ENCODE measurements at regions not wholly inside any gene's neighbourhood (a gene's known extent, or its start where the extent isn't known, plus 50 kb on each side); places are given as distances from the start of the nearest gene placed in this dataset.

GRCh38 chr18:39319141-39319540, 1753.5 kb upstream of the CELF4 start:
- ATAC-seq (no peak), DNase-seq (no peak)
- Histone ChIP-seq H3K27me3 (no peaks in the 10 kb centered on the region), H3K9me3 (no peaks in the 10 kb centered on the region), H3K36me3 (no peaks in the 10 kb centered on the region), H3K4me3 (no peak overlapping the region), H3K4me1 (peaks cover 0 to under 1% (median 0%) of the 10 kb centered on the region in 4 donors), H3K27ac (no peak overlapping the region)
- intact Hi-C loops (cut with DNase I) = no loop called here
- TF ChIP-seq CTCF (IDR thresholded peaks at IDR 0.05) (no peak), POLR2A (IDR thresholded peaks at IDR 0.05) (no peak)

- Histone ChIP-seq H3K36me3 (no peaks in the 10 kb centered on the region), H3K4me3 (no peak overlapping the region), H3K27me3 (no peaks in the 10 kb centered on the region), H3K4me1 (peaks cover 0 to 7% (median 0%) of the 10 kb centered on the region in 4 donors), H3K27ac (no peak overlapping the region), H3K9me3 (no peaks in the 10 kb centered on the region)
- DNase-seq = no peak
- TF ChIP-seq POLR2A (IDR thresholded peaks at IDR 0.05) = no peak
- no peak for TF ChIP-seq CTCF (IDR thresholded peaks at IDR 0.05)
- intact Hi-C loops (cut with DNase I) = no loop called here
- 88% methylated on average over 1 of the region's 2 CpGs for WGBS (ENCODE audit: insufficient coverage, low coverage, low lambda C conversion rate, missing lambda C conversion rate)
- no peak for ATAC-seq
These were observed 1752.9 kb upstream of the CELF4 start for GRCh38 chr18:39318462-39318861.

- intact Hi-C loops (cut with DNase I) = no loop called here
- ATAC-seq = peak; percentile 29 to 68 (median 50)
- 67% methylated on average over 3 of the region's 3 CpGs for WGBS (ENCODE audit: insufficient coverage, low coverage, low lambda C conversion rate, missing lambda C conversion rate)
- Histone ChIP-seq H3K27ac (no peak overlapping the region), H3K4me3 (no peak overlapping the region), H3K9me3 (no peaks in the 10 kb centered on the region), H3K27me3 (no peaks in the 10 kb centered on the region), H3K36me3 (no peaks in the 10 kb centered on the region), H3K4me1 (peaks cover 0 to 7% (median 0%) of the 10 kb centered on the region in 4 donors)
- DNase-seq = no peak
- no peak for TF ChIP-seq CTCF (IDR thresholded peaks at IDR 0.05)
- TF ChIP-seq POLR2A (IDR thresholded peaks at IDR 0.05) = no peak
These were observed 1752.4 kb upstream of the CELF4 start for GRCh38 chr18:39318008-39318407.

- no peaks in the 10 kb centered on the region for H3K36me3 ChIP-seq
- ATAC-seq (peak in 1 of 4 donors; percentile 36), DNase-seq (no peak)
- no peaks in the 10 kb centered on the region for H3K9me3 ChIP-seq
- H3K4me1 ChIP-seq = peaks cover 0 to 23% (median 0%) of the 10 kb centered on the region in 4 donors
- intact Hi-C loops (cut with DNase I) = no loop called here
- WGBS (ENCODE audit: insufficient coverage, low coverage, low lambda C conversion rate, missing lambda C conversion rate) = 68% methylated on average over 2 of the region's 2 CpGs
- H3K4me3 ChIP-seq = no peak overlapping the region
- TF ChIP-seq POLR2A (IDR thresholded peaks at IDR 0.05) (no peak), CTCF (IDR thresholded peaks at IDR 0.05) (no peak)
- H3K27me3 ChIP-seq = no peaks in the 10 kb centered on the region
- no peak overlapping the region for H3K27ac ChIP-seq
These were observed 1749.0 kb upstream of the CELF4 start for GRCh38 chr18:39314595-39314994.

GRCh38 chr18:39313992-39314391, 1748.4 kb upstream of the CELF4 start:
- Histone ChIP-seq H3K4me1 (peaks cover 0 to 23% (median 0%) of the 10 kb centered on the region in 4 donors), H3K27me3 (no peaks in the 10 kb centered on the region), H3K27ac (no peak overlapping the region), H3K9me3 (no peaks in the 10 kb centered on the region), H3K36me3 (no peaks in the 10 kb centered on the region), H3K4me3 (no peak overlapping the region)
- DNase-seq (no peak), ATAC-seq (peak; percentile 25 to 69 (median 54))
- no peak for TF ChIP-seq CTCF (IDR thresholded peaks at IDR 0.05)
- no peak for TF ChIP-seq POLR2A (IDR thresholded peaks at IDR 0.05)
- intact Hi-C loops (cut with DNase I) = no loop called here
- WGBS (ENCODE audit: insufficient coverage, low coverage, low lambda C conversion rate, missing lambda C conversion rate) = 36% methylated on average over 4 of the region's 4 CpGs
